22Rv1 (cell line): ENCODE measurements at regions not wholly inside any gene's neighbourhood (a gene's known extent, or its start where the extent isn't known, plus 50 kb on each side); places are given as distances from the start of the nearest gene placed in this dataset.

ENCODE experiments used
- CTCF ChIP-seq: fragments of 450-650 bp; IDR thresholded peaks from 2 replicates; pipeline ENCODE4 v1.5.1; 2017; ENCODE audit warnings: mild to moderate bottlenecking
- ZFX ChIP-seq: fragments of 450-650 bp; IDR thresholded peaks from 2 replicates; pipeline ENCODE4 v1.6.1; 2017; ENCODE audit warnings: antibody characterized with exemption, borderline replicate concordance

- TF ChIP-seq CTCF (no peak), ZFX (no peak)
Observed at GRCh38 chr6:113308266-113308665, 548.9 kb upstream of the MARCKS start.
